HEK293T (cell line): ENCODE measurements at regions not wholly inside any gene's neighbourhood (a gene's known extent, or its start where the extent isn't known, plus 50 kb on each side); places are given as distances from the start of the nearest gene placed in this dataset.

ENCODE experiments used
- CTCF ChIA-PET: fragments of 350-600 bp; formaldehyde crosslinking; extraction: SDS; loops from one replicate; lab custom pipeline; 2021; ENCODE audit warnings: antibody characterized with exemption, inconsistent platforms; lab: Yijun Ruan, JAX
- POLR2A ChIA-PET: fragments of 350-600 bp; formaldehyde crosslinking; extraction: SDS; loops from one replicate; lab custom pipeline; 2020; ENCODE audit warnings: antibody characterized with exemption, inconsistent platforms; lab: Yijun Ruan, JAX
- DNase-seq: peaks from one replicate; pipeline ENCODE4 v3.0.0; 2012; ENCODE audit warnings: mixed read lengths; ENCODE audit errors: extremely low spot score
- ARNT ChIP-seq: fragments of 450-650 bp; IDR thresholded peaks from 2 replicates; pipeline ENCODE4 v1.6.1; 2017; ENCODE audit warnings: mild to moderate bottlenecking
- BHLHE40 ChIP-seq: fragments of 450-650 bp; IDR thresholded peaks from 2 replicates; pipeline ENCODE4 v1.6.1; 2016; ENCODE audit warnings: mild to moderate bottlenecking, moderate library complexity, borderline replicate concordance
- CTBP1 ChIP-seq: fragments of 450-650 bp; IDR thresholded peaks from 2 replicates; pipeline ENCODE4 v1.6.1; 2016; ENCODE audit warnings: borderline replicate concordance
- ELF4 ChIP-seq: fragments of 450-650 bp; IDR thresholded peaks from 2 replicates; pipeline ENCODE4 v1.6.1; 2017; ENCODE audit warnings: antibody characterized with exemption
- FOXA1 ChIP-seq: fragments of 450-650 bp; IDR thresholded peaks from 2 replicates; pipeline ENCODE4 v1.6.1; 2016; ENCODE audit warnings: mild to moderate bottlenecking
- FOXK2 ChIP-seq: fragments of 450-650 bp; IDR thresholded peaks from 2 replicates; pipeline ENCODE4 v1.6.1; 2016; ENCODE audit warnings: mild to moderate bottlenecking
- FOXM1 ChIP-seq: fragments of 450-650 bp; IDR thresholded peaks from 2 replicates; pipeline ENCODE4 v1.6.1; 2017; ENCODE audit warnings: mild to moderate bottlenecking, borderline replicate concordance
- HDGF ChIP-seq: fragments of 450-650 bp; IDR thresholded peaks from 2 replicates; pipeline ENCODE4 v1.6.1; 2017; ENCODE audit warnings: antibody characterized with exemption, borderline replicate concordance
- L3MBTL2 ChIP-seq: fragments of 450-650 bp; conservative IDR thresholded peaks from 2 replicates; pipeline ENCODE4 v1.6.1; 2016; ENCODE audit warnings: mild to moderate bottlenecking
- LEF1 ChIP-seq: fragments of 450-650 bp; IDR thresholded peaks from 2 replicates; pipeline ENCODE4 v1.6.1; 2017; ENCODE audit warnings: mild to moderate bottlenecking, borderline replicate concordance
- NFRKB ChIP-seq: fragments of 450-650 bp; IDR thresholded peaks from 2 replicates; pipeline ENCODE4 v1.6.1; 2016; ENCODE audit warnings: mild to moderate bottlenecking, moderate library complexity
- PKNOX1 ChIP-seq: fragments of 450-650 bp; IDR thresholded peaks from 2 replicates; pipeline ENCODE4 v1.6.1; 2016
- SP1 ChIP-seq: fragments of 450-650 bp; IDR thresholded peaks from 2 replicates; pipeline ENCODE4 v1.6.1; 2017
- SUZ12 ChIP-seq: fragments of 450-650 bp; IDR thresholded peaks from 2 replicates; pipeline ENCODE4 v1.6.1; 2016; ENCODE audit warnings: mild to moderate bottlenecking
- TARDBP ChIP-seq: fragments of 450-650 bp; IDR thresholded peaks from 2 replicates; pipeline ENCODE4 v1.6.1; 2016
- ZNF384 ChIP-seq: fragments of 450-650 bp; IDR thresholded peaks from 2 replicates; pipeline ENCODE4 v1.6.1; 2016

- ChIA-PET CTCF (no interaction called here), POLR2A (no interaction called here)
Measured at GRCh38 chr12:17411662-17412061, 678.3 kb downstream of the RERGL start.

GRCh38 chr12:17388679-17389078 is 701.3 kb downstream of the RERGL start:
- no peak for DNase-seq
- ChIA-PET CTCF (no interaction called here), POLR2A (no interaction called here)
- TF ChIP-seq FOXK2 (no peak), NFRKB (no peak), ELF4 (no peak), L3MBTL2 (no peak), ARNT (no peak), FOXM1 (no peak), HDGF (no peak), ZNF384 (no peak), SUZ12 (no peak), PKNOX1 (no peak), LEF1 (no peak), SP1 (no peak), BHLHE40 (no peak), TARDBP (no peak), CTBP1 (no peak), FOXA1 (no peak)

More at GRCh38 chr12:17411662-17412061, 678.3 kb downstream of the RERGL start:
- DNase-seq = no peak
- TF ChIP-seq FOXA1 = no peak
- TF ChIP-seq ZNF384 = no peak
- TF ChIP-seq NFRKB = no peak
- no peak for TF ChIP-seq PKNOX1
- TF ChIP-seq L3MBTL2 = no peak
- no peak for TF ChIP-seq ELF4
- TF ChIP-seq CTBP1 = no peak
- no peak for TF ChIP-seq HDGF
- no peak for TF ChIP-seq SP1
- TF ChIP-seq FOXM1 = no peak
- no peak for TF ChIP-seq LEF1
- TF ChIP-seq BHLHE40 = no peak
- no peak for TF ChIP-seq SUZ12
- TF ChIP-seq ARNT = no peak
- no peak for TF ChIP-seq FOXK2
- no peak for TF ChIP-seq TARDBP

GRCh38 chr12:17383321-17383720 is 706.7 kb downstream of the RERGL start:
- CTCF ChIA-PET = no interaction called here
- TF ChIP-seq ELF4 (no peak), LEF1 (no peak), HDGF (no peak), L3MBTL2 (no peak), SP1 (no peak), PKNOX1 (no peak), SUZ12 (no peak), FOXA1 (no peak), CTBP1 (no peak), FOXM1 (no peak), ARNT (no peak), FOXK2 (no peak), BHLHE40 (no peak), ZNF384 (no peak), TARDBP (no peak), NFRKB (no peak)
- POLR2A ChIA-PET = no interaction called here
- DNase-seq = no peak

- no peak for TF ChIP-seq ARNT
- no peak for TF ChIP-seq ZNF384
- no peak for TF ChIP-seq FOXM1
- no peak for TF ChIP-seq HDGF
- no peak for TF ChIP-seq ELF4
- no peak for TF ChIP-seq L3MBTL2
- no peak for TF ChIP-seq SP1
- TF ChIP-seq BHLHE40 = no peak
- no peak for TF ChIP-seq SUZ12
- TF ChIP-seq FOXK2 = no peak
- TF ChIP-seq PKNOX1 = no peak
- TF ChIP-seq TARDBP = no peak
- no peak for TF ChIP-seq CTBP1
- no peak for TF ChIP-seq FOXA1
- no peak for TF ChIP-seq NFRKB
- TF ChIP-seq LEF1 = no peak
- no peak for DNase-seq
- CTCF ChIA-PET = no interaction called here
- POLR2A ChIA-PET = no interaction called here
Measured at GRCh38 chr12:17381211-17381610, 708.8 kb downstream of the RERGL start.

- POLR2A ChIA-PET = no interaction called here
- TF ChIP-seq CTBP1 = no peak
- no peak for TF ChIP-seq HDGF
- no peak for TF ChIP-seq FOXK2
- TF ChIP-seq SUZ12 = no peak
- TF ChIP-seq ARNT = no peak
- no peak for TF ChIP-seq TARDBP
- no peak for TF ChIP-seq NFRKB
- TF ChIP-seq ZNF384 = no peak
- no peak for TF ChIP-seq L3MBTL2
- TF ChIP-seq PKNOX1 = no peak
- no peak for DNase-seq
- CTCF ChIA-PET = no interaction called here
Measured at GRCh38 chr12:17372508-17372907, 717.5 kb downstream of the RERGL start.
